Kidney tubule cell (primary cell): ENCODE measurements at regions not wholly inside any gene's neighbourhood (a gene's known extent, or its start where the extent isn't known, plus 50 kb on each side); places are given as distances from the start of the nearest gene placed in this dataset.
A peak's percentile ranks its signal among the peaks of the same experiment; 100 is the strongest.
"Not testable (repeated sequence)": the region's sequence is repeated elsewhere in the genome, so short reads cannot be mapped to it uniquely, and the experiment has no call there.

Experiments used
- DNase-seq: peaks from one replicate; pipeline ENCODE4 v3.0.0-alpha.2; 2018; ENCODE audit warnings: low spot score

- DNase-seq, result not testable (repeated sequence)
These were observed 352.1 kb downstream of the SOX9 start for GRCh38 chr17:72472853-72473390.

GRCh38 chr17:72474243-72474642, 353.4 kb downstream of the SOX9 start:
- DNase-seq, result no peak

GRCh38 chr17:72474719-72475477, 354.1 kb downstream of the SOX9 start:
- peak; percentile 33 for DNase-seq

- no peak for DNase-seq
These were observed 355.3 kb downstream of the SOX9 start for GRCh38 chr17:72476134-72476533.

- peak; percentile 22 for DNase-seq
These were observed 355.8 kb downstream of the SOX9 start for GRCh38 chr17:72476575-72476986.

- DNase-seq, result no peak
These were observed 356.7 kb downstream of the SOX9 start for GRCh38 chr17:72477491-72477890.

- DNase-seq, result no peak
These were observed 358.3 kb downstream of the SOX9 start for GRCh38 chr17:72479113-72479512.

- DNase-seq, result no peak
These were observed 360.8 kb downstream of the SOX9 start for GRCh38 chr17:72481572-72481971.

- no peak for DNase-seq
These were observed 364.8 kb downstream of the SOX9 start for GRCh38 chr17:72485596-72485995.

- no peak for DNase-seq
These were observed 366.0 kb downstream of the SOX9 start for GRCh38 chr17:72486806-72487205.

- no peak for DNase-seq
These were observed 367.1 kb downstream of the SOX9 start for GRCh38 chr17:72487731-72488494.

GRCh38 chr17:72488555-72489271, 367.9 kb downstream of the SOX9 start:
- DNase-seq, result no peak

- peak; percentile 33 for DNase-seq
These were observed 368.4 kb downstream of the SOX9 start for GRCh38 chr17:72489272-72489641.

GRCh38 chr17:72491102-72491501, 370.3 kb downstream of the SOX9 start:
- no peak for DNase-seq

- DNase-seq, result peak; percentile 42
These were observed 371.7 kb downstream of the SOX9 start for GRCh38 chr17:72492494-72492893.

GRCh38 chr17:72492941-72493340, 372.1 kb downstream of the SOX9 start:
- no peak for DNase-seq

GRCh38 chr17:72494566-72494965, 373.7 kb downstream of the SOX9 start:
- no peak for DNase-seq

GRCh38 chr17:72496461-72496860, 375.6 kb downstream of the SOX9 start:
- no peak for DNase-seq

GRCh38 chr17:72497915-72498314, 377.1 kb downstream of the SOX9 start:
- no peak for DNase-seq

- DNase-seq, result no peak
These were observed 377.8 kb downstream of the SOX9 start for GRCh38 chr17:72498364-72499210.
